HEK293 (cell line): ENCODE measurements at regions not wholly inside any gene's neighbourhood (a gene's known extent, or its start where the extent isn't known, plus 50 kb on each side); places are given as distances from the start of the nearest gene placed in this dataset.

Experiments
- FEZF1 ChIP-seq: fragments of 450-650 bp; formaldehyde crosslinking; IDR thresholded peaks from 2 replicates; pipeline ENCODE4 v1.5.1; 2016; ENCODE audit warnings: missing biosample characterization, missing genetic modification characterization
- GLI2 ChIP-seq: fragments of 450-650 bp; formaldehyde crosslinking; IDR thresholded peaks from 2 replicates; pipeline ENCODE4; 2017; ENCODE audit warnings: missing biosample characterization, missing genetic modification characterization, low read depth, borderline replicate concordance
- GLIS2 ChIP-seq: fragments of 450-650 bp; formaldehyde crosslinking; IDR thresholded peaks from 2 replicates; pipeline ENCODE4 v1.5.1; 2016; ENCODE audit warnings: missing biosample characterization, missing genetic modification characterization
- KLF16 ChIP-seq: fragments of 450-650 bp; formaldehyde crosslinking; IDR thresholded peaks from 2 replicates; pipeline ENCODE4 v1.5.1; 2017; ENCODE audit warnings: missing biosample characterization, missing genetic modification characterization
- KLF7 ChIP-seq: fragments of 450-650 bp; formaldehyde crosslinking; IDR thresholded peaks from 2 replicates; pipeline ENCODE4 v1.5.1; 2016; ENCODE audit warnings: missing biosample characterization, missing genetic modification characterization, borderline replicate concordance
- TCF7L2 ChIP-seq: IDR thresholded peaks from 2 replicates; pipeline ENCODE4 v1.6.1; 2011; ENCODE audit warnings: low read depth, mild to moderate bottlenecking, inconsistent platforms, low read length, moderate library complexity, borderline replicate concordance
- WT1 ChIP-seq: fragments of 450-650 bp; formaldehyde crosslinking; IDR thresholded peaks from 2 replicates; pipeline ENCODE4 v1.5.1; 2016; ENCODE audit warnings: missing biosample characterization, missing genetic modification characterization
- YY1 ChIP-seq: fragments of 450-650 bp; formaldehyde crosslinking; IDR thresholded peaks from 2 replicates; pipeline ENCODE4 v1.5.1; 2018; ENCODE audit warnings: missing biosample characterization, missing genetic modification characterization
- ZBTB17 ChIP-seq: fragments of 450-650 bp; formaldehyde crosslinking; IDR thresholded peaks from 2 replicates; pipeline ENCODE4 v1.5.1; 2016; ENCODE audit warnings: missing biosample characterization, missing genetic modification characterization
- ZBTB26 ChIP-seq: fragments of 450-650 bp; formaldehyde crosslinking; optimal IDR thresholded peaks from 2 replicates; pipeline ENCODE3; 2016; ENCODE audit warnings: missing biosample characterization, mild to moderate bottlenecking, missing genetic modification characterization
- ZBTB8A ChIP-seq: fragments of 450-650 bp; formaldehyde crosslinking; IDR thresholded peaks from 2 replicates; pipeline ENCODE4 v1.5.1; 2016; ENCODE audit warnings: missing biosample characterization, missing genetic modification characterization
- ZNF10 ChIP-seq: fragments of 450-650 bp; formaldehyde crosslinking; IDR thresholded peaks from 2 replicates; pipeline ENCODE4 v1.5.1; 2017; ENCODE audit warnings: missing biosample characterization, missing genetic modification characterization
- ZNF132 ChIP-seq: fragments of 450-650 bp; formaldehyde crosslinking; IDR thresholded peaks from 2 replicates; pipeline ENCODE4 v1.5.1; 2017; ENCODE audit warnings: missing biosample characterization, missing genetic modification characterization, borderline replicate concordance
- ZNF138 ChIP-seq: fragments of 450-650 bp; formaldehyde crosslinking; IDR thresholded peaks from 2 replicates; pipeline ENCODE4 v1.5.1; 2016; ENCODE audit warnings: missing biosample characterization, missing genetic modification characterization, borderline replicate concordance
- ZNF214 ChIP-seq: fragments of 450-650 bp; formaldehyde crosslinking; IDR thresholded peaks from 2 replicates; pipeline ENCODE4 v1.5.1; 2017; ENCODE audit warnings: missing biosample characterization, mild to moderate bottlenecking, missing genetic modification characterization, borderline replicate concordance
- ZNF350 ChIP-seq: fragments of 450-650 bp; formaldehyde crosslinking; IDR thresholded peaks from 2 replicates; pipeline ENCODE4 v1.5.0; 2017; ENCODE audit warnings: missing biosample characterization, mild to moderate bottlenecking, missing genetic modification characterization
- ZNF394 ChIP-seq: fragments of 450-650 bp; formaldehyde crosslinking; IDR thresholded peaks from 2 replicates; pipeline ENCODE4 v1.5.1; 2016; ENCODE audit warnings: missing biosample characterization, missing genetic modification characterization, mild to moderate bottlenecking, moderate library complexity, borderline replicate concordance
- ZNF433 ChIP-seq: fragments of 450-650 bp; formaldehyde crosslinking; IDR thresholded peaks from 2 replicates; pipeline ENCODE4 v1.5.1; 2016; ENCODE audit warnings: missing biosample characterization, missing genetic modification characterization, low read depth
- ZNF501 ChIP-seq: fragments of 450-650 bp; formaldehyde crosslinking; IDR thresholded peaks from 2 replicates; pipeline ENCODE4 v1.5.1; 2016; ENCODE audit warnings: missing biosample characterization, missing genetic modification characterization
- ZNF621 ChIP-seq: fragments of 450-650 bp; formaldehyde crosslinking; IDR thresholded peaks from 2 replicates; pipeline ENCODE4 v1.5.1; 2017; ENCODE audit warnings: missing biosample characterization, missing genetic modification characterization
- ZNF660 ChIP-seq: fragments of 450-650 bp; IDR thresholded peaks from 2 replicates; pipeline ENCODE4 v1.5.1; 2018; ENCODE audit warnings: missing biosample characterization, mild to moderate bottlenecking, missing genetic modification characterization
- ZNF747 ChIP-seq: fragments of 450-650 bp; formaldehyde crosslinking; IDR thresholded peaks from 2 replicates; pipeline ENCODE4 v1.5.1; 2016; ENCODE audit warnings: missing biosample characterization, missing genetic modification characterization
- ZSCAN4 ChIP-seq: fragments of 450-650 bp; formaldehyde crosslinking; IDR thresholded peaks from 2 replicates; pipeline ENCODE4 v1.5.1; 2017; ENCODE audit warnings: missing biosample characterization, missing genetic modification characterization
- TF ChIP-seq, protein P1 (sequence below): fragments of 450-650 bp; formaldehyde crosslinking; IDR thresholded peaks from 2 replicates; pipeline ENCODE4 v1.5.1; 2016; ENCODE audit warnings: missing biosample characterization, missing genetic modification characterization, borderline replicate concordance
- TF ChIP-seq, protein P2 (sequence below): IDR thresholded peaks from 2 replicates; pipeline ENCODE4 v1.6.1; 2011; ENCODE audit warnings: mild to moderate bottlenecking, low read depth, low read length, borderline replicate concordance
- TF ChIP-seq, protein P3 (sequence below): fragments of 450-650 bp; formaldehyde crosslinking; IDR thresholded peaks from 2 replicates; pipeline ENCODE4 v1.5.1; 2016; ENCODE audit warnings: missing biosample characterization, missing genetic modification characterization
- TF ChIP-seq, protein P4 (sequence below): fragments of 450-650 bp; formaldehyde crosslinking; IDR thresholded peaks from 2 replicates; pipeline ENCODE4 v1.5.1; 2017; ENCODE audit warnings: missing biosample characterization, missing genetic modification characterization
- TF ChIP-seq, protein P5 (sequence below): fragments of 450-650 bp; formaldehyde crosslinking; IDR thresholded peaks from 2 replicates; pipeline ENCODE4 v1.5.1; 2016; ENCODE audit warnings: missing biosample characterization, missing genetic modification characterization
- TF ChIP-seq, protein P6 (sequence below): fragments of 450-650 bp; formaldehyde crosslinking; IDR thresholded peaks from 2 replicates; pipeline ENCODE4 v1.5.1; 2016; ENCODE audit warnings: missing biosample characterization, missing genetic modification characterization

DNA sequence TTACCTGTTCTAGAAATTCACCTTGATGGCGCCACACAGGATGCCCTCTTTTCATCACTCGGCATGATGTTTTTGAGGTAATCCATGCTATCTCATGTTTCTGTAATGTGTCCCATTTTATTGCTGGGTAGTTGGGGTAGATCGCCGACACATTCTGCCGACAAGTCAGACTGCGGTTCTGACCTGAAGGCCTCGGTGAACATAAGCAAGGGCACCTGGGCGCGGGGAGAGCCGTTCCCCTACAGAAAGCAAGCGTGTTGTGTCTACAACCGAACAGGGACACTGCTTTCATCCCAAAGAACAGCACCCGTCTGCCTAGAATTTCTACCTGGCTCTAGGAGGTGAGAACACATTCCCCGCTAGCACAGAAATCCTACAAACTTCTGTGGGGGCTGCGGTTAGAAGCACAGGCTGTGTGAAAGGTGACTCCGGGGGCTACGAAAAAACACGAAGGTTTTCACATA lies 149.2 kb downstream of the PPIAL4G start (continued):
- TF ChIP-seq, protein P1, sequence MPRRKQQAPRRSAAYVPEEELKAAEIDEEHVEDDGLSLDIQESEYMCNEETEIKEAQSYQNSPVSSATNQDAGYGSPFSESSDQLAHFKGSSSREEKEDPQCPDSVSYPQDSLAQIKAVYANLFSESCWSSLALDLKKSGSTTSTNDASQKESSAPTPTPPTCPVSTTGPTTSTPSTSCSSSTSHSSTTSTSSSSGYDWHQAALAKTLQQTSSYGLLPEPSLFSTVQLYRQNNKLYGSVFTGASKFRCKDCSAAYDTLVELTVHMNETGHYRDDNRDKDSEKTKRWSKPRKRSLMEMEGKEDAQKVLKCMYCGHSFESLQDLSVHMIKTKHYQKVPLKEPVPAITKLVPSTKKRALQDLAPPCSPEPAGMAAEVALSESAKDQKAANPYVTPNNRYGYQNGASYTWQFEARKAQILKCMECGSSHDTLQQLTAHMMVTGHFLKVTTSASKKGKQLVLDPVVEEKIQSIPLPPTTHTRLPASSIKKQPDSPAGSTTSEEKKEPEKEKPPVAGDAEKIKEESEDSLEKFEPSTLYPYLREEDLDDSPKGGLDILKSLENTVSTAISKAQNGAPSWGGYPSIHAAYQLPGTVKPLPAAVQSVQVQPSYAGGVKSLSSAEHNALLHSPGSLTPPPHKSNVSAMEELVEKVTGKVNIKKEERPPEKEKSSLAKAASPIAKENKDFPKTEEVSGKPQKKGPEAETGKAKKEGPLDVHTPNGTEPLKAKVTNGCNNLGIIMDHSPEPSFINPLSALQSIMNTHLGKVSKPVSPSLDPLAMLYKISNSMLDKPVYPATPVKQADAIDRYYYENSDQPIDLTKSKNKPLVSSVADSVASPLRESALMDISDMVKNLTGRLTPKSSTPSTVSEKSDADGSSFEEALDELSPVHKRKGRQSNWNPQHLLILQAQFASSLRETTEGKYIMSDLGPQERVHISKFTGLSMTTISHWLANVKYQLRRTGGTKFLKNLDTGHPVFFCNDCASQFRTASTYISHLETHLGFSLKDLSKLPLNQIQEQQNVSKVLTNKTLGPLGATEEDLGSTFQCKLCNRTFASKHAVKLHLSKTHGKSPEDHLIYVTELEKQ: 0 out of 2 replicates have a peak, but pooled peaks have one; percentile 6
- TF ChIP-seq ZNF660 (tag by site-specific recombination) (no peak), ZBTB26 (tag by site-specific recombination) (no peak), WT1 (tag by site-specific recombination) (no peak), ZBTB8A (no peak), ZNF132 (tag by site-specific recombination) (no peak), ZNF501 (tag by site-specific recombination) (0 out of 2 replicates have a peak, but pooled peaks have one; percentile 12), ZNF433 (tag by site-specific recombination) (no peak), ZNF621 (tag by site-specific recombination) (no peak), ZNF214 (tag by site-specific recombination) (no peak), FEZF1 (tag by site-specific recombination) (no peak), ZNF747 (tag by site-specific recombination) (no peak), ZSCAN4 (tag by site-specific recombination) (0 out of 2 replicates have a peak, but pooled peaks have one; percentile 11), ZNF350 (tag by site-specific recombination) (no peak), ZNF138 (no peak), GLIS2 (tag by site-specific recombination) (no peak), YY1 (tag by site-specific recombination) (no peak; the same call in 1 of the 2 replicates), KLF16 (no peak), ZBTB17 (tag by site-specific recombination) (peak; percentile 73), KLF7 (tag by site-specific recombination) (no peak), ZNF394 (no peak), GLI2 (tag by site-specific recombination) (no peak), ZNF10 (no peak), TCF7L2 (no peak)
- TF ChIP-seq, protein P2, sequence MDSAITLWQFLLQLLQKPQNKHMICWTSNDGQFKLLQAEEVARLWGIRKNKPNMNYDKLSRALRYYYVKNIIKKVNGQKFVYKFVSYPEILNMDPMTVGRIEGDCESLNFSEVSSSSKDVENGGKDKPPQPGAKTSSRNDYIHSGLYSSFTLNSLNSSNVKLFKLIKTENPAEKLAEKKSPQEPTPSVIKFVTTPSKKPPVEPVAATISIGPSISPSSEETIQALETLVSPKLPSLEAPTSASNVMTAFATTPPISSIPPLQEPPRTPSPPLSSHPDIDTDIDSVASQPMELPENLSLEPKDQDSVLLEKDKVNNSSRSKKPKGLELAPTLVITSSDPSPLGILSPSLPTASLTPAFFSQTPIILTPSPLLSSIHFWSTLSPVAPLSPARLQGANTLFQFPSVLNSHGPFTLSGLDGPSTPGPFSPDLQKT: no peak
- TF ChIP-seq, protein P3, sequence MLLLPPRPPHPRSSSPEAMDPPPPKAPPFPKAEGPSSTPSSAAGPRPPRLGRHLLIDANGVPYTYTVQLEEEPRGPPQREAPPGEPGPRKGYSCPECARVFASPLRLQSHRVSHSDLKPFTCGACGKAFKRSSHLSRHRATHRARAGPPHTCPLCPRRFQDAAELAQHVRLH (tag by site-specific recombination): no peak
- TF ChIP-seq, protein P4, sequence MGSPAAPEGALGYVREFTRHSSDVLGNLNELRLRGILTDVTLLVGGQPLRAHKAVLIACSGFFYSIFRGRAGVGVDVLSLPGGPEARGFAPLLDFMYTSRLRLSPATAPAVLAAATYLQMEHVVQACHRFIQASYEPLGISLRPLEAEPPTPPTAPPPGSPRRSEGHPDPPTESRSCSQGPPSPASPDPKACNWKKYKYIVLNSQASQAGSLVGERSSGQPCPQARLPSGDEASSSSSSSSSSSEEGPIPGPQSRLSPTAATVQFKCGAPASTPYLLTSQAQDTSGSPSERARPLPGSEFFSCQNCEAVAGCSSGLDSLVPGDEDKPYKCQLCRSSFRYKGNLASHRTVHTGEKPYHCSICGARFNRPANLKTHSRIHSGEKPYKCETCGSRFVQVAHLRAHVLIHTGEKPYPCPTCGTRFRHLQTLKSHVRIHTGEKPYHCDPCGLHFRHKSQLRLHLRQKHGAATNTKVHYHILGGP (tag by site-specific recombination): no peak
- TF ChIP-seq, protein P5, sequence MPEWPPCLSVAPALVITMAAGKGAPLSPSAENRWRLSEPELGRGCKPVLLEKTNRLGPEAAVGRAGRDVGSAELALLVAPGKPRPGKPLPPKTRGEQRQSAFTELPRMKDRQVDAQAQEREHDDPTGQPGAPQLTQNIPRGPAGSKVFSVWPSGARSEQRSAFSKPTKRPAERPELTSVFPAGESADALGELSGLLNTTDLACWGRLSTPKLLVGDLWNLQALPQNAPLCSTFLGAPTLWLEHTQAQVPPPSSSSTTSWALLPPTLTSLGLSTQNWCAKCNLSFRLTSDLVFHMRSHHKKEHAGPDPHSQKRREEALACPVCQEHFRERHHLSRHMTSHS (tag by site-specific recombination): no peak
- TF ChIP-seq, protein P6, sequence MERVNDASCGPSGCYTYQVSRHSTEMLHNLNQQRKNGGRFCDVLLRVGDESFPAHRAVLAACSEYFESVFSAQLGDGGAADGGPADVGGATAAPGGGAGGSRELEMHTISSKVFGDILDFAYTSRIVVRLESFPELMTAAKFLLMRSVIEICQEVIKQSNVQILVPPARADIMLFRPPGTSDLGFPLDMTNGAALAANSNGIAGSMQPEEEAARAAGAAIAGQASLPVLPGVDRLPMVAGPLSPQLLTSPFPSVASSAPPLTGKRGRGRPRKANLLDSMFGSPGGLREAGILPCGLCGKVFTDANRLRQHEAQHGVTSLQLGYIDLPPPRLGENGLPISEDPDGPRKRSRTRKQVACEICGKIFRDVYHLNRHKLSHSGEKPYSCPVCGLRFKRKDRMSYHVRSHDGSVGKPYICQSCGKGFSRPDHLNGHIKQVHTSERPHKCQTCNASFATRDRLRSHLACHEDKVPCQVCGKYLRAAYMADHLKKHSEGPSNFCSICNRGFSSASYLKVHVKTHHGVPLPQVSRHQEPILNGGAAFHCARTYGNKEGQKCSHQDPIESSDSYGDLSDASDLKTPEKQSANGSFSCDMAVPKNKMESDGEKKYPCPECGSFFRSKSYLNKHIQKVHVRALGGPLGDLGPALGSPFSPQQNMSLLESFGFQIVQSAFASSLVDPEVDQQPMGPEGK (tag by site-specific recombination): no peak
